ENCODE measurements at regions not wholly inside any gene's neighbourhood (a gene's known extent, or its start where the extent isn't known, plus 50 kb on each side); places are given as distances from the start of the nearest gene placed in this dataset.

- no peak for DNase-seq (ENCODE audit: low spot score)
- TF ChIP-seq CTCF (IDR thresholded peaks at IDR 0.05; ENCODE audit: extremely low read depth, insufficient read depth, missing control alignments): no peak
- in situ Hi-C loops (cut with MboI; ENCODE audit: low pct_unique_long_range_greater_than_20kb, low sequenced_read_pairs, unreplicated experiment): no loop called here
Observed at GRCh38 chr15:81768773-81769172, 277.0 kb downstream of the MEX3B start.

- no peak for DNase-seq (ENCODE audit: low spot score)
- in situ Hi-C loops (cut with MboI; ENCODE audit: low pct_unique_long_range_greater_than_20kb, low sequenced_read_pairs, unreplicated experiment): no loop called here
- no peak for TF ChIP-seq CTCF (IDR thresholded peaks at IDR 0.05; ENCODE audit: extremely low read depth, insufficient read depth, missing control alignments)
Observed at GRCh38 chr15:81766829-81767475, 278.9 kb downstream of the MEX3B start.

- in situ Hi-C loops (cut with MboI; ENCODE audit: low pct_unique_long_range_greater_than_20kb, low sequenced_read_pairs, unreplicated experiment): no loop called here
- no peak for DNase-seq (ENCODE audit: low spot score)
- no peak for TF ChIP-seq CTCF (IDR thresholded peaks at IDR 0.05; ENCODE audit: extremely low read depth, insufficient read depth, missing control alignments)
Observed at GRCh38 chr15:81765816-81766215, 280.0 kb downstream of the MEX3B start.

- no peak for TF ChIP-seq CTCF (IDR thresholded peaks at IDR 0.05; ENCODE audit: extremely low read depth, insufficient read depth, missing control alignments)
- no peak for DNase-seq (ENCODE audit: low spot score)
- in situ Hi-C loops (cut with MboI; ENCODE audit: low pct_unique_long_range_greater_than_20kb, low sequenced_read_pairs, unreplicated experiment): no loop called here
Observed at GRCh38 chr15:81763304-81763703, 282.5 kb downstream of the MEX3B start.

GRCh38 chr15:81760686-81761085 is 285.1 kb downstream of the MEX3B start:
- no peak for TF ChIP-seq CTCF (IDR thresholded peaks at IDR 0.05; ENCODE audit: extremely low read depth, insufficient read depth, missing control alignments)
- DNase-seq (ENCODE audit: low spot score): no peak
- in situ Hi-C loops (cut with MboI; ENCODE audit: low pct_unique_long_range_greater_than_20kb, low sequenced_read_pairs, unreplicated experiment): no loop called here

- TF ChIP-seq CTCF (IDR thresholded peaks at IDR 0.05; ENCODE audit: extremely low read depth, insufficient read depth, missing control alignments): no peak
- no peak for DNase-seq (ENCODE audit: low spot score)
- in situ Hi-C loops (cut with MboI; ENCODE audit: low pct_unique_long_range_greater_than_20kb, low sequenced_read_pairs, unreplicated experiment): no loop called here
Observed at GRCh38 chr15:81758818-81759284, 287.0 kb downstream of the MEX3B start.
